OCI-LY1 (cell line): ENCODE measurements at regions not wholly inside any gene's neighbourhood (a gene's known extent, or its start where the extent isn't known, plus 50 kb on each side); places are given as distances from the start of the nearest gene placed in this dataset.

ENCODE experiments used
- H2AFZ ChIP-seq: fragments of 200-600 bp; sonication (generic), shearing (Covaris generic); 2 replicates; pipeline ENCODE4 v1.6.0; 2014; ENCODE audit warnings: antibody characterized with exemption, mild to moderate bottlenecking, low read length
- H3F3A ChIP-seq: fragments of 200-600 bp; sonication (generic), shearing (Covaris generic); 2 replicates; pipeline ENCODE4 v1.6.0; 2014; ENCODE audit warnings: mild to moderate bottlenecking, antibody characterized with exemption, low read length, moderate library complexity; ENCODE audit not compliant: insufficient read depth
- H3K27ac ChIP-seq: fragments of 200-600 bp; sonication (generic); 2 replicates; pipeline ENCODE4 v1.5.1; 2014; ENCODE audit warnings: low read length, mixed run types, mild to moderate bottlenecking, low read depth; ENCODE audit not compliant: poor library complexity, severe bottlenecking
- H3K27me3 ChIP-seq: fragments of 200-600 bp; sonication (generic); 2 replicates; pipeline ENCODE4 v1.6.0; 2014; ENCODE audit warnings: antibody characterized with exemption, mild to moderate bottlenecking, low read length, moderate library complexity; ENCODE audit not compliant: insufficient read depth
- H3K36me3 ChIP-seq: fragments of 200-600 bp; sonication (generic); 2 replicates; pipeline ENCODE4 v1.6.1; 2014; ENCODE audit warnings: mild to moderate bottlenecking, antibody characterized with exemption, low read length, moderate library complexity, mixed read lengths; ENCODE audit not compliant: insufficient read depth
- H3K4me1 ChIP-seq: fragments of 200-600 bp; sonication (generic); 2 replicates; pipeline ENCODE4 v1.5.1; 2014; ENCODE audit warnings: mild to moderate bottlenecking, low read length, moderate library complexity; ENCODE audit not compliant: insufficient read depth, severe bottlenecking
- H3K4me2 ChIP-seq: fragments of 200-600 bp; sonication (generic), shearing (Covaris generic); 2 replicates; pipeline ENCODE4 v1.6.1; 2014; ENCODE audit warnings: low read length
- H3K4me3 ChIP-seq: fragments of 200-600 bp; sonication (generic); 2 replicates; pipeline ENCODE4 v1.5.1; 2014; ENCODE audit warnings: low read length, low read depth, mild to moderate bottlenecking, mixed read lengths; ENCODE audit not compliant: poor library complexity, severe bottlenecking
- H3K79me2 ChIP-seq: fragments of 200-600 bp; shearing (Covaris generic); 2 replicates; pipeline ENCODE4 v1.6.1; 2016; ENCODE audit warnings: mixed run types, low read length, mixed read lengths; ENCODE audit not compliant: insufficient read depth
- H3K9ac ChIP-seq: fragments of 200-600 bp; sonication (generic), shearing (Covaris generic); 2 replicates; pipeline ENCODE4 v1.6.1; 2014; ENCODE audit warnings: mild to moderate bottlenecking, low read length, mixed read lengths
- H3K9me2 ChIP-seq: fragments of 200-600 bp; sonication (generic), shearing (Covaris generic); 2 replicates; pipeline ENCODE4 v1.6.1; 2014; ENCODE audit warnings: low read depth, mild to moderate bottlenecking, low read length, mixed read lengths
- H3K9me3 ChIP-seq: fragments of 200-600 bp; shearing (Covaris generic); 2 replicates; pipeline ENCODE4 v1.6.1; 2014; ENCODE audit warnings: low read length, mixed read lengths
- H4K20me1 ChIP-seq: fragments of 200-600 bp; sonication (generic), shearing (Covaris generic); 2 replicates; pipeline ENCODE4 v1.6.0; 2016; ENCODE audit warnings: mild to moderate bottlenecking, low read length; ENCODE audit not compliant: insufficient read depth
- CTCF ChIP-seq: fragments of 200-600 bp; sonication (generic), shearing (Covaris generic); IDR thresholded peaks from 2 replicates; pipeline ENCODE4 v1.5.1; 2017; ENCODE audit warnings: mild to moderate bottlenecking, antibody characterized with exemption, low read length, moderate library complexity, mixed read lengths
- EZH2 ChIP-seq: fragments of 200-600 bp; sonication (generic), shearing (Covaris generic); IDR thresholded peaks from 2 replicates; pipeline ENCODE4 v1.8.0; 2017; ENCODE audit warnings: borderline replicate concordance, mixed run types, mild to moderate bottlenecking, antibody characterized with exemption, low read length, moderate library complexity, mixed read lengths

- Histone ChIP-seq H3K9me3 (peaks cover 11% of the 10 kb centered on the region), H3K27ac (no peak overlapping the region), H2AFZ (no peak overlapping the region), H3K27me3 (peaks cover 17% of the 10 kb centered on the region; the same call in 1 of the 2 replicates), H3K9me2 (no peaks in the 10 kb centered on the region), H3K36me3 (no peaks in the 10 kb centered on the region; the same call in 1 of the 2 replicates), H3K4me3 (no peak overlapping the region), H3K79me2 (no peaks in the 10 kb centered on the region), H3K4me1 (no peaks in the 10 kb centered on the region), H3K9ac (no peak overlapping the region), H3F3A (no peaks in the 10 kb centered on the region), H3K4me2 (no peak overlapping the region), H4K20me1 (no peaks in the 10 kb centered on the region)
- TF ChIP-seq EZH2 (no peak), CTCF (no peak)
Measured at GRCh38 chr16:11439790-11440656, 94.8 kb downstream of the RMI2 start.

GRCh38 chr16:11440657-11441012, 95.4 kb downstream of the RMI2 start:
- Histone ChIP-seq H2AFZ (no peak overlapping the region), H3K27me3 (peaks cover 17% of the 10 kb centered on the region; the same call in 1 of the 2 replicates), H3K4me2 (no peak overlapping the region), H4K20me1 (no peaks in the 10 kb centered on the region), H3K4me1 (no peaks in the 10 kb centered on the region), H3K36me3 (no peaks in the 10 kb centered on the region; the same call in 1 of the 2 replicates), H3K79me2 (no peaks in the 10 kb centered on the region), H3K9me2 (no peaks in the 10 kb centered on the region), H3K4me3 (no peak overlapping the region), H3K9ac (no peak overlapping the region), H3K27ac (no peak overlapping the region), H3K9me3 (peaks cover 11% of the 10 kb centered on the region), H3F3A (no peaks in the 10 kb centered on the region)
- TF ChIP-seq EZH2 (no peak), CTCF (no peak)

DNA sequence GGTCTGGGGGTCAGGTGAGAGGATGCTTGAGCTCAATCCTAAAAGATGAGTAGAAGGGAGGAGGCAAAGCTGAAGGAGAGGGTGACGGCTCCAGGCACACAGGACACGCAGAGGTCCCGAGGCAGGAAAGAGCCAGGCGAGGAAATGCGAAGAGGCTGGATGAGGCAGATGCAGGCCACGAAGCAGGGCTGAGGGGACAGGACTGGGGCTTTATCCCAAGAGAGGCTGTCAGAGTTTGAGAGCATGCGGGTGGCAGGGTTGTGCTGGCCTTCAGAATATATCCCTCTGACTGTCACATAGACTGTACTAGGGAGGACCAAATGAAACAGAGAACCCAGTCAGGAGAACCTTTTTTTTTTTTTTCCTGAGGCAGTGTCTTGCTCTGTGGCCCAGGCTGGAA, 100.2 kb downstream of the RMI2 start:
- H2AFZ ChIP-seq: no peak overlapping the region
- no peak overlapping the region for H3K27ac ChIP-seq
- H3K9me3 ChIP-seq: peaks cover 3% of the 10 kb centered on the region
- no peaks in the 10 kb centered on the region for H4K20me1 ChIP-seq
- H3K79me2 ChIP-seq: no peaks in the 10 kb centered on the region
- H3K4me3 ChIP-seq: no peak overlapping the region
- H3K36me3 ChIP-seq: no peaks in the 10 kb centered on the region; the same call in 1 of the 2 replicates
- H3F3A ChIP-seq: no peaks in the 10 kb centered on the region
- no peaks in the 10 kb centered on the region for H3K4me1 ChIP-seq
- no peak overlapping the region for H3K9ac ChIP-seq
- no peak overlapping the region for H3K4me2 ChIP-seq
- H3K9me2 ChIP-seq: no peaks in the 10 kb centered on the region
- TF ChIP-seq EZH2: no peak
- no peak for TF ChIP-seq CTCF
- peaks cover 14% of the 10 kb centered on the region for H3K27me3 ChIP-seq
